ENCODE measurements at regions not wholly inside any gene's neighbourhood (a gene's known extent, or its start where the extent isn't known, plus 50 kb on each side); places are given as distances from the start of the nearest gene placed in this dataset.

- TF ChIP-seq TCF12 (IDR thresholded peaks at IDR 0.05; ENCODE audit: low read depth), result no peak; the same call in 1 of the 2 replicates
- TF ChIP-seq EP300 (IDR thresholded peaks at IDR 0.05; ENCODE audit: borderline replicate concordance), result peak; percentile 16; the same call in 1 of the 2 replicates
- peak; percentile 66 for TF ChIP-seq ZBTB7A (IDR thresholded peaks at IDR 0.05; ENCODE audit: low read depth)
- peak; percentile 2; the same call in 1 of the 2 replicates for TF ChIP-seq RAD21 (IDR thresholded peaks at IDR 0.05; ENCODE audit: low read depth)
- TF ChIP-seq MAX (IDR thresholded peaks at IDR 0.05), result 0 out of 2 replicates have a peak, but pooled peaks have one; percentile 9
- no peak for TF ChIP-seq CREB1 (IDR thresholded peaks at IDR 0.05; ENCODE audit: low read depth)
Observed at GRCh38 chrX:39969099-39969818, 128.5 kb downstream of the BCOR start.

GRCh38 chrX:39969819-39970504 is 127.8 kb downstream of the BCOR start:
- TF ChIP-seq EGR1 (IDR thresholded peaks at IDR 0.05) (no peak), CEBPB (IDR thresholded peaks at IDR 0.05) (no peak), MAX (IDR thresholded peaks at IDR 0.05) (0 out of 2 replicates have a peak, but pooled peaks have one; percentile 16), TEAD4 (IDR thresholded peaks at IDR 0.05) (no peak), TAF1 (IDR thresholded peaks at IDR 0.05; ENCODE audit: low read depth) (no peak), NFIC (IDR thresholded peaks at IDR 0.05) (peak; percentile 39)

GRCh38 chrX:39971760-39972159 is 126.0 kb downstream of the BCOR start:
- TF ChIP-seq FOXM1 (IDR thresholded peaks at IDR 0.05; ENCODE audit: borderline replicate concordance, low read depth) (no peak), TEAD4 (IDR thresholded peaks at IDR 0.05) (no peak), EGR1 (IDR thresholded peaks at IDR 0.05) (no peak), REST (IDR thresholded peaks at IDR 0.05; ENCODE audit: low read depth) (no peak), TAF1 (IDR thresholded peaks at IDR 0.05; ENCODE audit: low read depth) (no peak), MAX (IDR thresholded peaks at IDR 0.05) (no peak), USF1 (IDR thresholded peaks at IDR 0.05) (no peak), YY1 (IDR thresholded peaks at IDR 0.05; ENCODE audit: low read depth) (no peak), CEBPB (IDR thresholded peaks at IDR 0.05) (no peak), NFIC (IDR thresholded peaks at IDR 0.05) (no peak), EP300 (IDR thresholded peaks at IDR 0.05; ENCODE audit: borderline replicate concordance) (no peak), TCF12 (IDR thresholded peaks at IDR 0.05; ENCODE audit: low read depth) (no peak), CREB1 (IDR thresholded peaks at IDR 0.05; ENCODE audit: low read depth) (no peak), ZBTB7A (IDR thresholded peaks at IDR 0.05; ENCODE audit: low read depth) (no peak)

- TF ChIP-seq USF1 (IDR thresholded peaks at IDR 0.05) (no peak), REST (IDR thresholded peaks at IDR 0.05; ENCODE audit: low read depth) (no peak), EP300 (IDR thresholded peaks at IDR 0.05; ENCODE audit: borderline replicate concordance) (no peak), NFIC (IDR thresholded peaks at IDR 0.05) (no peak), RAD21 (IDR thresholded peaks at IDR 0.05; ENCODE audit: low read depth) (no peak), CEBPB (IDR thresholded peaks at IDR 0.05) (no peak), ZBTB7A (IDR thresholded peaks at IDR 0.05; ENCODE audit: low read depth) (no peak), EGR1 (IDR thresholded peaks at IDR 0.05) (no peak), YY1 (IDR thresholded peaks at IDR 0.05; ENCODE audit: low read depth) (no peak), FOXM1 (IDR thresholded peaks at IDR 0.05; ENCODE audit: borderline replicate concordance, low read depth) (no peak), TCF12 (IDR thresholded peaks at IDR 0.05; ENCODE audit: low read depth) (no peak)
Observed at GRCh38 chrX:39972340-39972739, 125.4 kb downstream of the BCOR start.

- TF ChIP-seq CEBPB (IDR thresholded peaks at IDR 0.05) (no peak), RAD21 (IDR thresholded peaks at IDR 0.05; ENCODE audit: low read depth) (no peak), TAF1 (IDR thresholded peaks at IDR 0.05; ENCODE audit: low read depth) (no peak), FOXM1 (IDR thresholded peaks at IDR 0.05; ENCODE audit: borderline replicate concordance, low read depth) (no peak), TEAD4 (IDR thresholded peaks at IDR 0.05) (no peak), REST (IDR thresholded peaks at IDR 0.05; ENCODE audit: low read depth) (no peak), NFIC (IDR thresholded peaks at IDR 0.05) (no peak), EGR1 (IDR thresholded peaks at IDR 0.05) (no peak), MAX (IDR thresholded peaks at IDR 0.05) (no peak), EP300 (IDR thresholded peaks at IDR 0.05; ENCODE audit: borderline replicate concordance) (no peak), TCF12 (IDR thresholded peaks at IDR 0.05; ENCODE audit: low read depth) (no peak), CREB1 (IDR thresholded peaks at IDR 0.05; ENCODE audit: low read depth) (no peak), USF1 (IDR thresholded peaks at IDR 0.05) (no peak), ZBTB7A (IDR thresholded peaks at IDR 0.05; ENCODE audit: low read depth) (no peak), YY1 (IDR thresholded peaks at IDR 0.05; ENCODE audit: low read depth) (no peak)
Observed at GRCh38 chrX:39973810-39974209, 123.9 kb downstream of the BCOR start.

Data from Ishikawa (cell line).